ENCODE measurements at regions not wholly inside any gene's neighbourhood (a gene's known extent, or its start where the extent isn't known, plus 50 kb on each side); places are given as distances from the start of the nearest gene placed in this dataset.

DNA sequence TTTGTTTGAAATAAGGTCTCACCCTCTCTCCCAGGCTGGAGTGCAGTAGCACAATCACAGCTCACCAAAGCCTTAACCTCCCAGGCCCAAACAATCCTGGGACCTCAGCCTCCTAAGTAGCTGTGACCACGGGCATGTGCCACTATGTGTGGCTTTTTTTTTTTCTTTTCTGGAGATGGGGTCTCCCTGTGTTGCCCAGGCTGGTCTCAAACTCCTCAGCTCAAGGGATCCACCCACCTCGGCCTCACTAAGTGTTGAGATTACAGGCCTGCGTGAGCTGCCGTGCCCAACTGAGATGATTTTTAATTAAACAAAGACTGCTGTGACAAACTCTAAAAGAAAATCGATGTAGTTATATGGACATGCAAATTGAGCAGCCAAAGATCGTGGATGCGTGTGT, 768.4 kb upstream of the ADGRL2 start:
- no peak for DNase-seq

DNA sequence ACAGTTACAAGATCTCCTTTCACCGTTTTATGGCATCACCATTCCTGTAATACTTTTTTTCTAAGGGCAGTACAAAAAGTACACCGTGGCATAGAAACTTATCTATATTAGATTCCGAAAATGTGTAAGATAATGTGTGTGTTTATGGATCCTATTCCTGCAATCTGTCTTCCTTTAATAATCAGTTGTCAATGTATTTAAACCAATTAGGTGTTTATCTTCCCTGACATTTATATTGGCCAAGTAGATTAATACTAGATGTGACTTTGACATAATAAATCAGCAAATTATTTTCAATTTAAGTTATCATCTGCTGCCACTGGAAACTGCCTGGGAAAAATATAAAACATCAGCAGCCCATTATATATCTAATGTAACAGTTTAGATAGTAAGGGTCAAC, 770.3 kb upstream of the ADGRL2 start:
- DNase-seq: no peak

DNA sequence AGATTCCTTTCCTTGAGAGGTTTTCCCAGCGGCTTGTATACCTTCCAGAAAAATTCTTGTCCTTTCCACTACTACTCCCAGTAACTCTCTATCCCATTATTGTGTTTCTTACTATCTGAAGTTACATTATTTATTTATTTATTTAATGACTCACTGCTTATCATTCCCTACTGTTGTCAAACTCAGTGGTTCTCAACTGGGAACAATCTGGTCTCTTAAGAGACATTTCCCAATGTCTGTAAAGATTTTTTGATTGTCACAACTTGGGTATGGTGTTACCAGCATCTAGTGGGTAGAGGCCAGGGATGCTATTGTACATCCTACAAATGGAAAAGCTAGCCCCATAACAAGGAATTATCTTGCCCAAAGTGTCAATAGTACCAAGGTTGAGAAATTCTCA, 771.5 kb upstream of the ADGRL2 start:
- no peak for DNase-seq

DNA sequence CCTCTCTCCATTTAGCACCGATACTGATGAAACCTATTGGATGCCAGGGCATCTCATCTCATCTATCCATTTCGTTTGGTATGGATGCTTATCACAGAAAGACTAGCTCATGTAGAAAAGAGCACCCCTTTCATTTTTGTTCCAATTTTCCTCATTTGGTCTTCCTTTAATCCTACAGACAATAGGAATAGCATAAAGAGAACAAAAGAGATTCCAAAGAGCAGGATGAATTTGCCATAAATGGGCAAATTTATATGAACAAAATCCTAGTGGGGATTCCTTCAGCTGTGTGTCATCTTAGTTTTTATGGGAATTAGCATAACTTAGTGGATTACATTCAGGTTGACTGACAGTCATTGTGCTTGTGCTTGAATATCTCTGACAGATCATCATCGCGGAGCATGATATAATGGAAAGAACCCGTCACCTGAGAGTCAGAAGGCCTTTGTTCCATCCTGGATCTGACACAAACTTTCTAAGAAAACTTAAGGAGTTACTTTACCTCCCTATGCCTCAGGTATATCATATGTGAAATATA, 777.5 kb upstream of the ADGRL2 start:
- DNase-seq: no peak

DNA sequence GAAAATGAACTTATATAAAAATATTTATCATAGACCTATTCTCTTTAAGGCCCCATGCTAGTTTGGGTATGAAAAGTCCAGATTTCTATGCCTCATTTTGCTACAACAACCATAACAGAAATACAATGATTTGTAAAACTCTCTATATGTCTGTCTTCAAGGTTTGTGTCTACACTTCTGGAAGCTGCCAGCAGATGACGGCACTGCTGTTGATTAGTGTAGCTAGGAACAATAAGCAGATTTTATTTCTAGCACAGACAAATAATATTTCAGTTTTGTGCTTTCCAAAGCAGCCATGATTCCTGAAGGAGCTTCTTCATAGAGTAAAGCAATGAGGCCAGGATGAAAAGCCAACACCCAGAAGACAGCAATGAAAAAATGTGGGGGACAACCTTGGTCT, 779.6 kb upstream of the ADGRL2 start:
- DNase-seq: no peak

DNA sequence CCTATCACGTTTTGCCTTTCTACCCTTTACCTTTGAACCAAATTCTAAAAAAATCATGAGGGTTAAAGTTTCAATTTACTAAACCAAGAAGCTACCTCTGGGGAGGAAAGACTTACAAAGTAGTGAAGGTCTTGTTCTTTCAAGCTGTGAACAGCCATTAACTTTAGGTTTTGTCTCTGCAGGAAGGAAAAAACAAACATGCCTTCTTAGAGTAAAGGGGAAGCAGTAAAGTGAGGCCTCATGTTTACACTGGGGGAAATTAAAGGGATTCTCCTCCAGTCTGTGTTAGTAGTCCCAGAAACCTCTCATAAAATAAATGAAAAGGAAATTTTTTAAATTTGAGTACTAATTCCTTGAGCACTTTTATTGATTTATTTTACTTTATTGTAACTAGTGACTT, 780.2 kb upstream of the ADGRL2 start:
- no peak for DNase-seq

DNA sequence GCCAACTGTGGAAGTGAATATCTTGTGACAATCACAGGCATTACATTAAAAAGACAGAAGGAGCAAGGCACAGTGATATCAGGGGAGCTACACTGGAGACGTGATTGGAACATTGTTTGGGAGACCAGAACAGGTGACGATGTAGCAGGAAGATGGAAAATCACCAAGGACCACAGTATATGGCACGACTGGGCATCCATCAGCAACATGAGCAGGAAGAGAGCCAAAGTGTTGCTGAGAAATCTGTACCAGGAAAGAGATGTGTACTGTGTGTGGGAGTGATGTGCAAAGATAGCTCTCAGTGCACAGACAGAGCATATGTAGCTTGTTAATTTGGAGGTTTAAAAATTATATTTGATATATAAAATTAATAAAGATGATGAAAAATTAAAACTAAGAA, 790.6 kb upstream of the ADGRL2 start:
- DNase-seq: no peak

DNA sequence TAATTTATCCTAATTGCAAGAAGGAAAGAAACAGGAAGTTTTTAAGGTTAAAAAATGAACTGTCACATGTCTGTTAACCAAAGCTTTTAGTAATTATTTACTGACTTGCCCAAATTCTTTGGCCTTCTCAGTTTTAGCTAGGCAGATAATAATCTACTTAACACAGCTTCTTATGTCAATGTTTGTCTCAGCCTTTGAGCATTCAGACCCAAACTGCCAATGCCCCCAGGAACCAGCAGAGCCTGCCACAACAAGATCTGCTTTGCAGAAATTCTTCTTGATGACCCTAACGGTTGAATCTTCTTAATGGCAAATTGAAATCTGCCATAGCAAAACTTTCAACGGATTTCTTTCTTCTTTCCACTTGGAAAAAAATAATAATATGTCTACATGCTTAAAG, 792.4 kb upstream of the ADGRL2 start:
- no peak for DNase-seq

DNA sequence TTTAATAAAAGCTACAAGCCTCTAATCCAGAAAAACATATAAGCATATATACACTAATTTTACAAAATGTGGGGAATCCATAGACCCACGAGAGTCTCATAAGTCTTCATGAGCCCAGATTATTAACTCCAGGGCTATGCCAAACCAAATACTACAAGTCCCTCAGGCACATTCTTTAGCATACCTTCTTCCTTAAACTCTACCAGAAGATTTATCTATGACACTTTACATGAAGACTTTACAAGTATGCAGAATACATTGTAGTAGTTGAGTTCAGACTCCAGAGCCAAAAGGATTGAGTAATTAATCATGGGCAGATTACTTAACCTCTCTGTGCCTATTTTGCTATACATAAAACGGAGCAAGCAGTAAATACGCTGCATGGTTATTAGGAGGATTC, 793.7 kb upstream of the ADGRL2 start:
- no peak for DNase-seq

DNA sequence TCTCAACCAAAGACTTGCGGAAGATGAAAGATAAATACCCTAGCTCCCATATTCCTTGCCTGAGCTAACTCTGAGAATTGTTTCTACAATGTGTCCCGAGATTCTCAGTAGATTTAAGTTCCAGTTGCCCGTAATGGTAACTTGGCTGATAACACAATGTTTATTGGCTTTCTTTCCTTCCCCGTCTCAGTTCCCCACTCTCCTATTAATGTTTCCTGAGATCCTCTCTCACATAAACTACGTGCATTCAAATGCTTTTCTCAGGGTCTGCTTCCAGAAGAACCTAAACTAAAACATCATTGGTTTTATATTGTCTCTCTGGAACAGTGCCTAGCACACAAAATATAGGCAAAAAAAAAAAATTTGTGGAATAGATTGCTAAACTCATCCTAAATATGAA, 794.2 kb upstream of the ADGRL2 start:
- DNase-seq: no peak

DNA sequence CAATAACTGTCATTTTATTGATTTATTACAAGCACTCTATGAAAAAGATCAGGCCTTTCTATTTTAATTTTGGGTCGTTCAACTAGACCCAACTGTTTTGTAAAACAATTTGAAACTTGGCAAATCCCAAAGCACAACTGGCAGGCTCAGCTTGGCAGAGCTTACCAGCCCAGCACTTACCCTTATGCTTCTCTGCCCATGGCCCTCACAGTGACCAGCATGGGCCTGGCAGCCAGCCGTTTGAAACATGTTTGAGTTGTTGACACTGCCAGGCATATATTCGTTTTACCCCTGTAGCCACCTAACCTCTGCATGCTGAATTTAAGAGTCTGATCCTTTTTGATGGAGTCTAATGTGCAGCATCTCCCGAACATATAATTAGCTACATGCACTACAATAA, 796.7 kb upstream of the ADGRL2 start:
- DNase-seq: no peak

DNA sequence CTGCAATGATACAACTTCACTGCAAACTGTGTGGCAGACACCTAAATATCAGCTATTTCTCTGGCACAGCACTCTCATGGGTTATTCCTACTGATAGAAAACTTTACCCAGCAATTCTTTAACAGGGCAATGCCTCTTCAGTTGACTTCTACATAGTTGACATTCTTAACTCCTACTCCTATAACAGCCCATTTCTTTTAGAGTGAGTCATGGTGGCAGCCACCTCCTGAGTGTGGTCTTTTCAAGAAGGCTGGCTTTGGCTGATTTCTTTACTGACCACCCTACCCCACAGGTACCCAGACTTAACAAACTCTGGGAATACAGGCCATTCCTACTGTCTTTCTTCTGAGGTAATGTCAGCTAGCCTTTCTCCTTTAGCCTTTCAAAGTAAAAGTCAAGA, 805.8 kb upstream of the ADGRL2 start:
- no peak for DNase-seq

DNA sequence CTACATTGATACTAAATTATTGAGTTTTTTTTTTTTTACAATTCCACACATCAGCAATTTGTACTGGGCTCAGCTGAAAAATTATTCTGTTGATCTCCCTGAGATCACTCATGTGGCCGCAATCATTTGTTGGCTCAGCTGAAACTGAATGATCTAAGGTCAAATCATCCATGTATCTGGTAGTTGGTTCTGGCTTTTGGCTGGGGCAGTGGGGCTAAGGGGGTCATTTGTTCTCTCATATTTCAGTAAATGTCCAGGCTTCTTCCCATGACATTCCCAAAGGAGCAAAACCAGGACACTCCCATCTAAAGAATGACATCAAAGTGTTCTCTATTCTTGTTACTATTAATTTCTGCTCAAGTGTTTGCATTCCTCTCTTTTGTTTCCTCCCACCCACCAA, 806.7 kb upstream of the ADGRL2 start:
- DNase-seq: no peak

DNA sequence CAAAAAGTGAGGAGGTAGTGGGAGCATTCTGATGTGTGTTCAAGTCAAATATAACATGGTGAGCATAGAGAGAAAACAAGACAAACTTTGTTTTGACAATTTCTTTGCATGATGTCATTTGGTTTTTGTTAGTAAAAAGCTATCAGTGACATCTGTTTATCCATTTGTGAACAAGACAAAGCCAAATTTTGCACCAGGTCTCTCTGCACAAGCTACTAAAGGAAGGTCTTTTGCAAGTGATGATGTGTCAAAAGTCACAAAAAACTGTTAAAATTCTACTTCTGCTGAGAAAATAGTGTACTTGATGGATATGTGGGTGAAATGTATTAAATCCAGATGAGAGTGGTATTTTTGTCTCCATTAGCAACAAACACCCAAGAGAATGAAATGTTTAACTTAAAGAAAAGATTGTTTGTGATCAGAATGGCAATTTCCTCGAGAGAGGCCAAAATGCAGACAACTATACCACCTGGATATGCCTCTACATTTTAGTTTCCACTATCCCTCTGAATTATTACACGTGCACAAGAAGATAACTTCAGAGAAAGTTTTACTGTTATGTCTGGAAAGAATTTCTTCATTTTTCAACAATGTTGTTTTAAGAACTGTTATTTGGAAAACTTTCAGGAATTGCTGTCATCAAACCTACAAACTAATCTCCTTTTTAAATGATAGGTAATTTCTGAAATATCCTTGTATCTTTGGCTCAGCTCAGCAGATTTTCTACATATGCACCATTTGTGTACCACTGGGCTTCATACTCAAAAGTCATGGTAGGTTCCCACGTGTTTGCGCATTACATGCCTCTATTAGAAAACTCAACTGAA, 807.4 kb upstream of the ADGRL2 start:
- no peak for DNase-seq

DNA sequence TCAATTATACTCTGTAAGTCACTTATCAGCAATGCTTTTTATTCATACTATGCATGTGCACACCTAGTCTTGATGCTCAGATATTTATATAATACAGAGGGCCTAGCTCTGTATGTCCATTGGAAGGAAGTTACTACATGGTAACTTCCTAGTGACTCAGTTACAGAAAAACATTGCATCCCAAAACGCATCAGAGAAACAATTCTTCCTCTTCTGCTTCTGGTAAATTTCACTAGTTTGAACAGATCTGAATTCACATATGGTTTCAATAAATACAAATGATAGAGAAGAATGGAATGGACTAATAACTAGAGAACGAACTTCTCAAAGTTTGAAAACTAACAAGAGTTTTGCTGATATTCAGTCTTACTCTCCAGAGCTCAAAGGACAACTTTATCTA, 811.3 kb upstream of the ADGRL2 start:
- DNase-seq: no peak

DNA sequence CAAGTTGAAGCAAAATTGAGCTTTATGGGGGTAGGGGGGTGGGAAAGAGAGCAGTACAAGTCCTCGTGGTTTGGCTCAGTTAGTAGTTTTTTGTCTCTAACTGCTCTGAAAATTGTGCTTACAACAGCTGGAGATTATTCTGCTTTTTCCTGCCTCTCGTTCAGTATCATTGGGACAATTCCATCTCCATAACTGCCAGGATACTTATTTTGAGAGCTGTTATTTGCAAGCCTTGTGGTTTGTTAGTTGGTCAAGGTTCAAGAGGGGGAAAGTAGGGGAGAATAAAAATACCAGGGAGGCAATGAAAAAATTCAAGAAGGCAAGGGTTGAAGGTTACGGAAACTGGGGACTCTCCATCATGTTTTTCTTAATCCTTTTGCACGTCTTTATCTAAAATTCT, 811.8 kb upstream of the ADGRL2 start:
- DNase-seq: no peak

DNA sequence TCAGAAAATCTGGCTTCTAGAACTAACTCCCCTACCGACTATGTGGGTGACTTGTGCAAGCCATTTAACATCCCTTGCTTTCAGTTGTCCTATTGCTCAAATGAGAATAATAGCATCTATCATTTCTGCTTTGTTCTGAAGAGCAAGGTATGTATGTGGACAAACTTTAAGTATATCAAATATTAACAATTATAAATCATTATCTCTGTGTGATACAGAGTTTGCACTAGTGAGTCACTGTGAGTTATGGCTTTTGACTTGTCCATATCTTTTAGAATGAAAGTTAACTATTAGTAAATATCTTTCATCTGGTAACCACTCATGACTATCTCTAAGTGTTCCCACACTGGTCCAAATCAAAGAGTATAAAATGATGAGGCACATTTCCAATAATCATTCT, 812.9 kb upstream of the ADGRL2 start:
- no peak for DNase-seq

DNA sequence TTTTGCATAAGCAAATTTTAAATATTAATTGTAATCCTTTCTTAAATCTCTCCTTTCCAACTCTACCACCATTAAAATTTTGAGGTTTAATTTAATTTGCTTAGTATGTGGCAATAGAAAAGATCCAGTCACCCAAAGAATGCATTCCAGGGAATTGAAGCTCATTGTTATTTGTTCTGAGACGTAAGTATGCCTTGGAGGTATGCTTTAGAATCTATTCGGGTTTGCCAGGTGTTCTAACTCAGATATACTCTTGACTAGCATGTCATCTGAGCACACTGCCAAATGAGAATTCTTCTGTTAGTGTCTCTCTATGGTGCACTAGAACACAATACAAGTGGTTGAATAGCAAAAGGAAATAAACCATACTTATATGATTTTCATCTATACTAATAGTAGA, 813.6 kb upstream of the ADGRL2 start:
- no peak for DNase-seq

DNA sequence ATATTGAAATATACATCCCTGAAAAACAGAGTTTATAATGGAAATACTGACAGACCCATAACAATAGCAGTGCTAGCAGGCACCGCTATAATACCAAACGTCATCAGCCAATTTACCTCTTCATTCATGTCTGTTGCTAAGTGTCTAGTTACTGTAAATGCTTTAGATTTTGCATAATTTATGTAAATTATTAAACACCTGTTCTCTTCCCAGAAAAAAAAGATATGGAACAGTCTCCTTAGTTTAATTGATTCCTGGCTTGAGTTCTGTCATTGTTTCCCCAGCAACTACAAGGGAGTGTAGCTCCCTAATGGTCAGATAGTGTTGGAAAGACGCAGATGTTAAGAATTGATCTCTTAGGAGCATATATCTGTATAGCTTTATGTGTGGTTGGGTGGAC, 817.9 kb upstream of the ADGRL2 start:
- no peak for DNase-seq

DNA sequence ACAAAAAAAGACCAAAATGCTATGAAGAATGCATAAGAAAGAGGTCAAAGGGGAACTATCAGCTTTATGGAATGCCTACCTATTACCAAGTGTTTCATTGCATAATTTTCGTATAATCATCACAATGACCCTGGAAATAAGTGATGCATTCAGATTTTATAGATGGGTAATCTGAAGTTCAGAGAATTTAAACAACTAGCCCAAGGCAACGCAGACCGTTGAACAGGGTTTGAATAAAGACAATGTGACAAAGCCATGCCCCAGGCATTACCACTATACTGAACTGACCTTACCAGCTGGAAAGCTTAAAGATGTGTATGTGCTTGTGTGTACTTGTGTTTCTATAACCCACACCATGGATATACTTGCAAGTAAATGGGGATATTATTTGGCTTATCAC, 827.6 kb upstream of the ADGRL2 start:
- no peak for DNase-seq

DNA sequence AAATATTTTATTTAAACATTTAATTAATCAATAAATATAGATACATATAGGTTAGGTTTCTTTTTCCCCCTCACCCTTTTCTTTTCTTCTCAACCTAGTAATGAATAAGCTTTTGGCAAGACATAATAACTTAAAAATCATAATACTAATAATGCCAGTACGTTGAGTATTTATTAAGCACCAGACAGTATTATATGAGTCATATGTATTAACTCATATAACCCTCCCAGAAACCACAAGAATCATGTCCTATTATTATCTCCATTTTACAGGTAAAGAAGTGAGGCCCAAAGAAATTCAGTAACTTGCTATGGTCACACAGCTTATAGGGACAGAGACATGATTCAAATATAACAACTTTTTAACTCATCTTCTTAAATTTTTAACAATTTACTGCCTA, 834.5 kb upstream of the ADGRL2 start:
- no peak for DNase-seq

DNA sequence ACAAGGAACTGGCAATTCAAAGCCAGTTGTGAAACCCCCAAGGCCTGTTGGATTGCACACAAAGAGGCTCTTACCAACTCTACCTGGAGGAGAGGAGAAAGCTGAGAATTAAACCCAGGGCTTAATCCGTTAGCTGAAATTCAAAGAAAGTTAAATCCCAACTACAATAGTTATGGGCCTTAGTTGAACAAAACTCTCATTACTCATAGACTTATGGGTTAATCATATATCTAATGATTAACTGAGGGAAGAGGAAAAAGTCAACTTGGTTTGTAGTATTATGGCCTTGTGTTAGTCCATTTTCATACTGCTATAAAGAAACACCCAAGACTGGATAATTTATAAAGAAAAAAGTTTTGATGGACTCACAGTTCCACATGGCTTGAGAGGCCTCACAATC, 838.2 kb upstream of the ADGRL2 start:
- no peak for DNase-seq

DNA sequence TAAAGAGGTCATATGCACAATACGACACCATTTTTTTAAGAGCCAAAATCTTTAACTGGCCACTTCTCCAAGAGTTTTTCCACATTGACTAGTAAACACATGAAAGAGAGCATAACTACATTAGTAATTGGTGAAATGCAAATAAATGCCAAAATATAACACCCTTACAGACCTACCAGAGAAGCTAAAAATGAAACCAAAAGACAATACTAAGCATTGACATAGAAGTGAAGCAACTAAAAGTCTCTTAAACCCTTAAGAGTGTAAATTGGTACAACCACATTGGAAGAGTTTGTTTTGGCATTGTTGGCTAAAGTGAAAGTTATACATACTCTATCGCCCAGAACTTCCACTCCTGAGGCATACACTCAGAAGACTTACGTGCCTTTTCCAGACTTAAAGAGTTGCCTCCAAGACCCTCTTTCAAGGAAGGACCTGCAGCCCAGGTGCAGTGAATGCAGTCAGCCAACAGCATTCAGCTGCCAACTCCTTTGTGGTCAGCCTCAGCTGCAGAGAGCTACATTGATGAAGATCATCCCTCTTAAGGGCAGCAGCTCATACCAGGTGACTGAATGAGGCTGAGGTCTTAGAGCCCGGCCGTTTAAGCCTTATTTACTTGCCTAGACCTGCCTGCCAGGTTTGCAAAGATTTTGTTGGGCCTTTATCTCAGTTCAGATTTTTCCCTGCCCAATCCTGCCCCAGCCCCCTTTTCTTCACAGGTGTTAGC, 839.1 kb upstream of the ADGRL2 start:
- no peak for DNase-seq

DNA sequence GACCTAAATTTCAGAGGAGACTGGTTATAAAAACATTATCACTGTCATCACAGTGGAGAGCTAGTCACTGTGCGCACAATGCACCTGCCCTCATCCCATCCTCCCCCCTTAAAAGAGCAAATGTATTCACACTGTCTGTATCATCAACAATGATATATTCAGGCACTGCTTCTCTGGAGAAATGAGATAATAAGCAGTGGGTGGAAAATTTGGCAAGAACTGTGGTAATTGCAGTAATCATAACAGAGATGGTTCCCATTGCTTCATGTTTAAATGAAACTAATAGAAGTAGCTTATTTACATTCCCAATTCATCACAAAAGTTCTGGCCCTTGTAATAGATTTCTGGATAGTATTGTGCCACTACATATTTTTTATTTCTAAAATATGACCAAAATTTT, 867.4 kb upstream of the ADGRL2 start:
- no peak for DNase-seq

DNA sequence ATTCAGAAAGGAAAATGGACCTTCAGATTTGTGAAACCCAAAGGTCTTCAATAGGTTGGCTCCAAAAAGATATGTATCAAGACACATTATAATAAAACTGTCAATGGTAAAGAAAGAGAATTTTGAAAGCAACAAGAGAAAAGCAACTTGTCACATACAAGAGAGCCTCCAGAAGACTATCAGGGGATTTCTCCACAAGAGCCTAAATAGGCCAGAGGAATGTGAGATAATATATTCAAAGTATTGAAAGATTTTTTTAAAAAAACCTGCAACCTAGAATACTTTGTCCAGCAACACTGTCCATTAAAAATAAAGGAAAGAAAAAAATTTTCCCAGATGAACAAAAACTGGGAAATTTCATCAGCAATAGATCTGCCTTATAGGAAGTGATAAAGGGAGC, 869.6 kb upstream of the ADGRL2 start:
- DNase-seq: no peak
